ENCODE measurements at regions not wholly inside any gene's neighbourhood (a gene's known extent, or its start where the extent isn't known, plus 50 kb on each side); places are given as distances from the start of the nearest gene placed in this dataset.

- TF ChIP-seq CTCF (IDR thresholded peaks at IDR 0.05; ENCODE audit: low read length) (no peak), EZH2phosphoT487 (IDR thresholded peaks at IDR 0.05; ENCODE audit: low read length) (no peak), EZH2 (optimal IDR thresholded peaks at IDR 0.05; ENCODE audit: low read depth, low read length) (no peak)
Observed at GRCh38 chr2:167875529-167875928, 371.9 kb downstream of the STK39 start.

Measured in MM.1S (cell line).